Right lobe of liver (tissue), 4 donors: ENCODE measurements at regions not wholly inside any gene's neighbourhood (a gene's known extent, or its start where the extent isn't known, plus 50 kb on each side); places are given as distances from the start of the nearest gene placed in this dataset.

Experiments
- POLR2A ChIP-seq: fragments of 450-650 bp; IDR thresholded peaks from one replicate; pipeline ENCODE4 v1.6.1; 2017; ENCODE audit warnings: antibody characterized with exemption, mild to moderate bottlenecking
- TF ChIP-seq, protein P1 (sequence below), 4 donors: fragments of 200-600 bp in 3 of 4; fragments of 450-650 bp in 1 of 4; IDR thresholded peaks; one replicate each; pipeline versions ENCODE4 v1.5.1 to v1.8.0; 2016 to 2022; ENCODE audit warnings: antibody characterized with exemption in 4 of 4, mild to moderate bottlenecking in 2 of 4
- donor health status: DM: no; HTN: no; CAD: no.
- donor health status: DM: no; HTN: no; CAD: no.
- donor health status: DM: no; HTN: yes; CAD: no.

DNA sequence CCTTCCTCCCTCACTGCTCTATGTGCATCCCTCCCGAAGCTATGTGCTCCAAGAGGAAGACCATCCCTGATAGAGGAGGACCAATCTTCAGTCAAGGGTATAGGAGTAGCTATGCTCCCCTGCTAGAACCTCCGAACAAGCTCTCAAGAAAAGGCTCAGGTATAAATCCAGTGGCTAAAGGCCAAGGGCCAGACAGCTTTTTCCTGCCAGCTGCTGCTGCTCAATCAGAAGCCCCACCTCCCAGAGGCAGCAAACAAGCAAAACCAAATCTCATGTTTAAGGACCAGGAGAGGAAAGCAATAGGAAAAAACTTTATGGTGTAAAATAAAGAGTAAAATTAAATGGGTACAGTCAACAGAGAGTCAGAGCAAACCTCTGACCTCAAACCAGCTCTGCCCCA lies 187.2 kb downstream of the FGFR2 start:
- TF ChIP-seq, protein P1, sequence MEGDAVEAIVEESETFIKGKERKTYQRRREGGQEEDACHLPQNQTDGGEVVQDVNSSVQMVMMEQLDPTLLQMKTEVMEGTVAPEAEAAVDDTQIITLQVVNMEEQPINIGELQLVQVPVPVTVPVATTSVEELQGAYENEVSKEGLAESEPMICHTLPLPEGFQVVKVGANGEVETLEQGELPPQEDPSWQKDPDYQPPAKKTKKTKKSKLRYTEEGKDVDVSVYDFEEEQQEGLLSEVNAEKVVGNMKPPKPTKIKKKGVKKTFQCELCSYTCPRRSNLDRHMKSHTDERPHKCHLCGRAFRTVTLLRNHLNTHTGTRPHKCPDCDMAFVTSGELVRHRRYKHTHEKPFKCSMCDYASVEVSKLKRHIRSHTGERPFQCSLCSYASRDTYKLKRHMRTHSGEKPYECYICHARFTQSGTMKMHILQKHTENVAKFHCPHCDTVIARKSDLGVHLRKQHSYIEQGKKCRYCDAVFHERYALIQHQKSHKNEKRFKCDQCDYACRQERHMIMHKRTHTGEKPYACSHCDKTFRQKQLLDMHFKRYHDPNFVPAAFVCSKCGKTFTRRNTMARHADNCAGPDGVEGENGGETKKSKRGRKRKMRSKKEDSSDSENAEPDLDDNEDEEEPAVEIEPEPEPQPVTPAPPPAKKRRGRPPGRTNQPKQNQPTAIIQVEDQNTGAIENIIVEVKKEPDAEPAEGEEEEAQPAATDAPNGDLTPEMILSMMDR (IDR thresholded peaks at IDR 0.05) = no peak
- TF ChIP-seq POLR2A = no peak
